ENCODE measurements at regions not wholly inside any gene's neighbourhood (a gene's known extent, or its start where the extent isn't known, plus 50 kb on each side); places are given as distances from the start of the nearest gene placed in this dataset.

DNA sequence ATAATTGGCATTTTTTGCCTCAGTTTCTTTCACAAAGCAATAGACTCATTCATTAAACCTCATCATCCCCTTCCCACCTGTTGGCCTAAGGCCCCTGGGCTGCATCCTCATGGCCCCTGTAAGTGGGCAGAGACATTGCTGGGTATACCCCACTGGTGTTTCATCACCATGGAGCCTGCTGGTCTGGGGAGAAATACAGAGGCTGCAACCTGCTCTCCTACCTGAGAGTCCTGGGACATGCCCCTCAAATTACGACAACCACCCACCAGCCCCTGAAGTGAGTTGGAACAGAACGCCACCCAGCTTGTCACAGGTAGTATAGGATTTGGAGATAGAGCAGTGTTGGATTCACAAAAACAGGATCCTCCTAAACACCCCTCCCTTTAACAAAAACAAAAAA lies 190.8 kb downstream of the ANKRD60 start:
- TF ChIP-seq, protein P1, sequence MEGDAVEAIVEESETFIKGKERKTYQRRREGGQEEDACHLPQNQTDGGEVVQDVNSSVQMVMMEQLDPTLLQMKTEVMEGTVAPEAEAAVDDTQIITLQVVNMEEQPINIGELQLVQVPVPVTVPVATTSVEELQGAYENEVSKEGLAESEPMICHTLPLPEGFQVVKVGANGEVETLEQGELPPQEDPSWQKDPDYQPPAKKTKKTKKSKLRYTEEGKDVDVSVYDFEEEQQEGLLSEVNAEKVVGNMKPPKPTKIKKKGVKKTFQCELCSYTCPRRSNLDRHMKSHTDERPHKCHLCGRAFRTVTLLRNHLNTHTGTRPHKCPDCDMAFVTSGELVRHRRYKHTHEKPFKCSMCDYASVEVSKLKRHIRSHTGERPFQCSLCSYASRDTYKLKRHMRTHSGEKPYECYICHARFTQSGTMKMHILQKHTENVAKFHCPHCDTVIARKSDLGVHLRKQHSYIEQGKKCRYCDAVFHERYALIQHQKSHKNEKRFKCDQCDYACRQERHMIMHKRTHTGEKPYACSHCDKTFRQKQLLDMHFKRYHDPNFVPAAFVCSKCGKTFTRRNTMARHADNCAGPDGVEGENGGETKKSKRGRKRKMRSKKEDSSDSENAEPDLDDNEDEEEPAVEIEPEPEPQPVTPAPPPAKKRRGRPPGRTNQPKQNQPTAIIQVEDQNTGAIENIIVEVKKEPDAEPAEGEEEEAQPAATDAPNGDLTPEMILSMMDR (IDR thresholded peaks at IDR 0.05) = no peak
- TF ChIP-seq POLR2A (IDR thresholded peaks at IDR 0.05) = no peak
